Tongue (tissue), 1 donor: ENCODE measurements at regions not wholly inside any gene's neighbourhood (a gene's known extent, or its start where the extent isn't known, plus 50 kb on each side); places are given as distances from the start of the nearest gene placed in this dataset.
A peak's percentile ranks its signal among the peaks of the same experiment; 100 is the strongest.
"Not testable (repeated sequence)": the region's sequence is repeated elsewhere in the genome, so short reads cannot be mapped to it uniquely, and the experiment has no call there.

Source experiments
- DNase-seq: peaks from one replicate; pipeline ENCODE4 v3.0.0-alpha.2; 2015

DNA sequence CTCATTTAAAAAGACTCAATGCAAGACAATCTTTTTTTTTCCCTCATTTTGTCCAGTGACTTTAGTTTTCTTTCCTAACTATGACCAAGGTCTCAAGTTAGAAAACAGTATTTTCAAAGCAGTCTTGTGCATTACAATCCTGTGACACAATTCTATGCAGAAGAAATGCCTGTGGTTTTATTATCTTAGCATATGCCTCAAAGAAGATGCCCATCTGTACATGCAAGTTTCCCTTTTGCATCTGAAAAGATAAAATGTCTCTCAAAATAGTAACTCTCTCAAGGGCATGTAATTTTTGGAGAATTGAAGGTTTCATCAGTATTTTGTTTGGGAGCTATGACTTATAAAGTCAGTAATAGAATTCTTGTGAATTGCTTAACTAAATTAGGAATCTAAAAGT is 292.0 kb upstream of the SUCLG2 start:
- no peak for DNase-seq

DNA sequence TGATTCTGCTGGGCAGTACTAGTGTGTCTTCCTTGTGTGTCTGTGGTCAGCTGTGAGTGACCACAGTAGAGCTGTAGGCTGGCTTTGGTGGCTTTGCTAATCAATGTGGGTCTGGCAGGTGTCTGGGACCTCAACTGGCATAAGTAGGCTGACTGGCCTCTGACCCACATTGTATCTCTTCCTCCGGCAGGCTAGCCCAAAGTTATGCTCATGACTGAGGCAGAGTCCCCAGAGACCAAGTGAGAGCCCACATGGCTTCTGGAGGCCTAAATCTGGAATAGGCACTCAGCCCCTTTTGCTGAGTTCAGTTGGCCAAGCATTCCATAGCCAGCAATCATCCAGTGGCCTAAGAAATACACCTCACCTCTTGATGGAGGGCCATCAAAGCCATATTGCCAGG is 289.1 kb upstream of the SUCLG2 start:
- DNase-seq = no peak

GRCh38 chr3:67941433-67942030 is 287.1 kb upstream of the SUCLG2 start:
- no peak for DNase-seq

GRCh38 chr3:67940210-67940952 is 286.0 kb upstream of the SUCLG2 start:
- no peak for DNase-seq

DNA sequence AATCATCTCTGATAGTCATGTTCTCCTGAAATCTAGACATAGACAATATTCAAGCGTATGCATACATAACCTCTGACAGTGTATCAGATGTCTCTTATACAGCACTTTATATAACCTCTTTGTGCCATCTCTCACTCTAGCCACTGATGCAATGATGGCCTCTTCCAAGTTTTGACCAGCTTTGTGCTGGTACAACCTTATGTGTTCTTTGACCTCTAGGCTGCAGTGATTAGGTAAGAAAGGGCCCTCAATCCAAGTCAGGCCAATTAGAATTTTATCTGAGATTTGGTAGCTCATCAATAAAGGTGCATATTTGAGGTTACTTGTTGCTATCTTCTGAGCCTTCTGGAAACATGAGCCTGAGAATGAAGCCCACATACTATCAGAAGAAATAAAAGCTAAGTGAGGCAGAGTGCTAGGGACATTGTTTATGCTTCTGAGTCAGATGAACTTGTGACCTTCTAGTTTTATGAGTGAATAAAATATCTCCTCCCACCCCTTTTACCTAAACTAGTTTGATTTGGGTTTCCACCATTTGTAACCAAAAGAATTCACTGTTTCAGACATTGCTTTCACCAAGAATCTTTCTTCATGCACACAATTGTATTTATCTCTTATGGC is 283.2 kb upstream of the SUCLG2 start:
- DNase-seq = no peak

DNA sequence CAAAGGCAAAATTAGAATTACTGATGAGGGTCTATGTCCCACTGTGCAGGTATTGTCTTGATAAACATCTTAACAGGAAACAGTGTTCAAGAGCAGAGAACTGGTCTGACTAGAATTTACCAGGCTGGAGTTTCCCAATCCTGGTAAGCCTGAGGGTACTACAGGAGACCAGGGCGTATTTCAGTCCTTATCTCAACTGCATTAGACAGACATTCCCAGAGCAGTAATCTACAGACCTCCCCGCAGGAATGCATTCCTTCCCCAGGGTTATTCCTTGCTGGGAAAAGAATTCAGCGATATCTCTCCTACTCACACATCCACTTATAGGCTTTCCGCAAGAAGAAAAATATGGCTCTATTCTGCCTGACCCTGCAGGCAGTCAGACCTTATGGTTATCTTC is 276.0 kb upstream of the SUCLG2 start:
- not testable (repeated sequence) for DNase-seq

DNA sequence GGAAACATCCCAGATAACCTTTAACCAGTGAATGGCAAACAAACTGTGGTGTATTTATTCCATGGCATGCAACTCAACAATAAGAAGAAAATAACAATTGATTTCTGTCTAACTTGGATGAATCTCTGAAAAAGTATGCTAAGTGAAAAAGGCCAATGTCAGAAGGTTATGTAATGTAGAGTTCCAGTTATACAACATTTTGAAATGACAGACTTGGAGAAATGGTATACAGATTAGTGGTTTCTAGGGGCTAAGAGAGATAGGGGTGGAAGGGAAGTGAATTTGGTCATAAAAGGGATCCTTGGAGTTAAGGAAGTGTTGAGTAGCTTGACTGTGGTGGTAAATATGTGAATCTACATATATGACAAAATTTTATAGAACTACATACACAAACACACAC is 269.4 kb upstream of the SUCLG2 start:
- no peak for DNase-seq

DNA sequence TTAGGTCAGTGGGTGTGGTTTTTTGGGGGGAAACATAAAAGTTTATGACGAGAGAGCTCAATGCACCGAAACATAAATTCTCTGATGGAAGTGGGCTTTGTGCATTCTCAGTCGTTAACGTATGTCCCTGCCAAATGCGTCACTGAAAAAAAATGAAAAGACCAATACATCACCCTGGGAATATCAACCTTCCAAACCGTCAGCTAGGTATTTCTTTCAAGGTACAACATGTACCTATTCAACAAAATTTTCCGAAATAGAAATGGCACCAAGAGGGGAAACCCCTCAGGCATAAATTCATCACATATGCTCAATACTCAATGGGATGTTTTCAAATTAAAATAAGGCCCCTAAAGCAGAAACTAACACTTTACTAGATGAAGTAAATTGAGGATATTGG is 266.6 kb upstream of the SUCLG2 start:
- peak; percentile 25 for DNase-seq

DNA sequence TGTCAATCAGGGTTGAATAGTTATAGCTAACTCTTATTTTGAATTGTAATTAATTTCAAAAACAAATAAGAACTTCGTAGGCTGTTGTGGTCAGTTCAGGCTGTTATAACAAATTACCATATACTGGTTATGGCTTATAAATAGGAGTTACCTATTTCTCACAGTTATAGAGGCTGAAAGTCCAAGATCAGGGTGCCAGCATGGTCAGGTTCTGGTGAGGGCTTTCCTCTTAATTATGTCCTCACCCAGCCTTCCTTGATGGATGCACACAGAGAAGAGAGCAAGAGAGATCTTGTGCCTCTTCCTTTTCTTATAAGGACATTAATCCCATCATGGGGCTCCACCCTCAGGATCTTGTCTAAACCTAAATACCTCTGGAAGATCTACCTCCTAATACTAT is 265.9 kb upstream of the SUCLG2 start:
- DNase-seq = no peak

- no peak for DNase-seq
Observed at GRCh38 chr3:67916353-67916752, 261.9 kb upstream of the SUCLG2 start.

DNA sequence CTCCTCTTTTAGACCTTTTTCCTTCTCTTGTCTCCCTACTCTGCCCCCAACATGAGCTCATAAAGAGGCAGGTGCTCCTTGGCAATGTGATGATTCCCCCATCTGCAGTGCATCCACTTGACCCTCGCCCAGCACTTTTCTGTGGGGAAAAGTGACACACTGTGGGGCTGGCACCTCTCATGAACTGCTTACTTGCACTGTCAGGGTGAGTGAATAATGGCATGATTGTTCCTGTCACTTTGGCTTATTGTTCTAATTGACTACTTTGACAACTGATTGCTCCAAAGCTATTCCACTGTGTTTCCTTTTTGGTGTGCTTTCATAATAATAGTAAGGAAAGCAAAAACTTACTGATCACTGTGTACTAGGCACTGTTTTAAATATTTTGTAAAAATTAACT is 253.3 kb upstream of the SUCLG2 start:
- no peak for DNase-seq

GRCh38 chr3:67906261-67906660 is 251.8 kb upstream of the SUCLG2 start:
- no peak for DNase-seq

GRCh38 chr3:67901681-67902080 is 247.3 kb upstream of the SUCLG2 start:
- DNase-seq = peak; percentile 6

- DNase-seq = no peak
Observed at GRCh38 chr3:67898916-67899315, 244.5 kb upstream of the SUCLG2 start.

GRCh38 chr3:67897351-67898336 is 243.2 kb upstream of the SUCLG2 start:
- no peak for DNase-seq

- DNase-seq = no peak
Observed at GRCh38 chr3:67896130-67896529, 241.7 kb upstream of the SUCLG2 start.

DNA sequence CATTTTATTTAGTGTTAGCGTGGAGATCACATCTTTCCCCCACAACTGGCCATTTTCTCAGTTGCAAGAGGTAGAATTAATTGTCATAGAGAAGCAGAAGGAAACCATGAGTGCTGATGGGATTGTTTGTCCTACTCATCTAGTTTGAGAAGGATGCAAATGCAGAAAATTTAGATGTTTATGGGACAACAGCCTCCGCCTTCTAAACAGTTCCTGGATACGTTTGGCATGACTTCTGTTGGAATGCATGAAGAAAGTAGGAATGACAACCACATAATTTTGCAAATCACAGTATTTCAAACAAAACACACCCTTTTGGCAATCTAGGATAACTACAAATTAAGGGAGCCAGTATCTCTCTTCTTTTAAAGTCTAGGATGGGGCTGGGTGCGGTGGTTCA is 240.1 kb upstream of the SUCLG2 start:
- no peak for DNase-seq

DNA sequence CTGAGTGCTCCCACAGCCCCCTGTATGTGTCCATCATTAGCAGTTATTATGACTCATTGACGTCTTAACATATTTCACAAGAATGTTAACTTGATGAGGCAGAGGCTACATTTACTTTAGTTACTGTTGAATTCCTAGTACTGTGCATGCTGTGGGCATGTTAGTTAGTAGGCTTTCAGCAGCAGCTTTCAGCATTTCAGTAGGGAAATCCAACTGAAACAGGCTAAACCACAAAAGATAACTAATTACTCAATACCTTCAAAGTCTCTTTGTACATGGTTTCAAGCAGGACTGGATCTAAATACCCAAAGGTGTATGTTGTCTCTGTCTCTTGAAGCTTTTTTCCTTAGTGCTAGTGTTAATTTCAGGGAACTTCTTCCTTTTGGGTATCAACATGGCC is 229.9 kb upstream of the SUCLG2 start:
- DNase-seq = no peak

GRCh38 chr3:67883766-67884165 is 229.4 kb upstream of the SUCLG2 start:
- DNase-seq = peak; percentile 15

- DNase-seq = no peak
Observed at GRCh38 chr3:67882981-67883380, 228.6 kb upstream of the SUCLG2 start.

GRCh38 chr3:67876261-67876660 is 221.8 kb upstream of the SUCLG2 start:
- no peak for DNase-seq

DNA sequence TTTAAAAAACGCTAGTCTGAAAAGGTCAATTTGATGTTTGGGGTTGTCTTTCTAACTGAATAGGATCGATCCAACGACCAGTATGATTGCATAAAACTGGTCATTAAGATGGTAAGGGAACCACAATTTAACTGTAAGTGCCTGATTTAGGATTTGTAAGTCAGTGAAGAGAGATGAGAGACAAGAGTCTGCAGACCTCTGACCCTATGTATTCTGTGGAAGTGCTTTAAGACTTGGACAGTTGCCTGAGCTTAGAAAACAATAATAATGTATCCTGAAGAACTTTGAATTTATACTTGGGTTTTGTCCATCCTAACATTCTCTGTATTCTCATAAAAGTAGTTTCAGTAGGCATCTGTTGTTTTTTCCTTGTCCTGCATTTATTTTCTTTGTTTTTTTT is 221.4 kb upstream of the SUCLG2 start:
- no peak for DNase-seq

DNA sequence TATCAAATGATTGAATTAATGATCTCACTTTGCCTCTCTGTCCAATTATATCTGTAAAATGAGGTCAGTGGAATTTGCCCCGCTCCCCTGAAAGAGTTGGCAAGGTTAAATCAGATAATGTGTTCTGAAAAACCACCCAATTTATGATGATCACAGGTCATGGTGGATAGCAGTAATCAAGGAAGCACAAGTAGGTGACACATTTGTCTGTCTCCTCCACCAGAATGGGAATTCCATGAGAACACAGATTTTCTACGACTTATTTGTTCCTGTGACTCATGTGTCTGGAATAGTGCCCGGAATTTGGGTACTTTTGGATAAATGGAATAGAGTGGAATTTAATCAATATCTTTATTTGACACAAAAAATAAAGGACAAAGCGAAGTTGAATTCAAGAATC is 220.9 kb upstream of the SUCLG2 start:
- no peak for DNase-seq
